ENCODE measurements at regions not wholly inside any gene's neighbourhood (a gene's known extent, or its start where the extent isn't known, plus 50 kb on each side); places are given as distances from the start of the nearest gene placed in this dataset.

DNA sequence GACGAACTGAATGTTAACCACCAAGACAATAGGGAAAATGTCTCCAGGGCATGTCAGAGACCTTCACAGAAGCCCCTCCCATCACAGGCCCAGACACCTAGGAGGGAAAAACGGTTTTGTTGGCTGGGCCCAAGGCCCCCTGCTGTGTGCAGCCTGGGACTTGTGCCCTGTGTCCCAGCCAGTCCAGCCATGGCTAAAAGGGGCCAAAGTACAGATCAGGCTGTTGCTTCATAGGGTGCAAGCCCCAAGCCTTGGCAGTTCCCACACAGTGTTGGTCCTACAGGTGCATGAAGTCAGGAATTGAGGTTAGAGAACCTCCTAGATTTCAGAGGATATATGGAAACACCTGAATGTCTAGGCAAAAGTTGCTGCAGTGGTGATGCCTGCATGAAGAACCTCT is 428.7 kb downstream of the SUCLA2 start:
- Histone ChIP-seq H3K4me1 (no peaks in the 10 kb centered on the region), H3K36me3 (ENCODE audit: insufficient read depth in 1 of 2, low read depth in 1 of 2) (no peaks in the 10 kb centered on the region), H3K9me3 (peaks cover 6% of the 10 kb centered on the region), H3K4me3 (no peak overlapping the region), H3K27ac (no peak overlapping the region), H3K27me3 (ENCODE audit: insufficient read depth in 3 of 3, low read length in 2 of 3) (no peaks in the 10 kb centered on the region)
- WGBS, 3 donors, result 39 to 42% (median 40%) methylated on average over 2 of the region's 2 CpGs
- intact Hi-C loops (cut with DNase I), result no loop called here
- DNase-seq (no peak), ATAC-seq (no peak)
- TF ChIP-seq, protein P1, sequence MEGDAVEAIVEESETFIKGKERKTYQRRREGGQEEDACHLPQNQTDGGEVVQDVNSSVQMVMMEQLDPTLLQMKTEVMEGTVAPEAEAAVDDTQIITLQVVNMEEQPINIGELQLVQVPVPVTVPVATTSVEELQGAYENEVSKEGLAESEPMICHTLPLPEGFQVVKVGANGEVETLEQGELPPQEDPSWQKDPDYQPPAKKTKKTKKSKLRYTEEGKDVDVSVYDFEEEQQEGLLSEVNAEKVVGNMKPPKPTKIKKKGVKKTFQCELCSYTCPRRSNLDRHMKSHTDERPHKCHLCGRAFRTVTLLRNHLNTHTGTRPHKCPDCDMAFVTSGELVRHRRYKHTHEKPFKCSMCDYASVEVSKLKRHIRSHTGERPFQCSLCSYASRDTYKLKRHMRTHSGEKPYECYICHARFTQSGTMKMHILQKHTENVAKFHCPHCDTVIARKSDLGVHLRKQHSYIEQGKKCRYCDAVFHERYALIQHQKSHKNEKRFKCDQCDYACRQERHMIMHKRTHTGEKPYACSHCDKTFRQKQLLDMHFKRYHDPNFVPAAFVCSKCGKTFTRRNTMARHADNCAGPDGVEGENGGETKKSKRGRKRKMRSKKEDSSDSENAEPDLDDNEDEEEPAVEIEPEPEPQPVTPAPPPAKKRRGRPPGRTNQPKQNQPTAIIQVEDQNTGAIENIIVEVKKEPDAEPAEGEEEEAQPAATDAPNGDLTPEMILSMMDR (IDR thresholded peaks at IDR 0.05), result no peak

DNA sequence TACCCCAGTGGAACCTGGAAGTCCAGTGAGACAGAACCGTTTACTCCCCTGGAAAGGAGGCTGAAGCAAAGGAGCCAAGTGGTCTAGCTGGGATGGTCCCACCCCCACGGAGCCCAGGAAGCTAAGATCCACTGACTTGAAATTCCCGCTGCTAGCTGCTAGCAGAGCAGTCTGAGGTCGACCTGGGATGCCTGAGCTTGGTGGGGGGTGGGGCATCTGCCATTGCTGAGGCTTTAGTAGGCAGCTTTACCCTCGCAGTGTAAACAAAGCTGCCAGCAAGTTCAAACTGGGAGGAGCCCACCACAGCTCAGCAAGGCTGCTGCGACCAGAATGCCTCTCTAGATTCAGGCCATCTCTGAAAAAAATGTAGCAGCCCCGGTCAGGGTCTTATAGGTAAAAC is 437.0 kb downstream of the SUCLA2 start:
- no peaks in the 10 kb centered on the region for H3K36me3 ChIP-seq (ENCODE audit: insufficient read depth in 1 of 2, low read depth in 1 of 2)
- DNase-seq (no peak), ATAC-seq (no peak)
- H3K9me3 ChIP-seq, result peaks cover 6% of the 10 kb centered on the region
- WGBS, 3 donors, result 44 to 45% (median 45%) methylated on average over 7 of the region's 7 CpGs
- no peaks in the 10 kb centered on the region for H3K27me3 ChIP-seq (ENCODE audit: insufficient read depth in 3 of 3, low read length in 2 of 3)
- no peak overlapping the region for H3K4me3 ChIP-seq
- H3K4me1 ChIP-seq, result no peaks in the 10 kb centered on the region
- H3K27ac ChIP-seq, result no peak overlapping the region
- TF ChIP-seq, protein P1 (IDR thresholded peaks at IDR 0.05), result no peak
- intact Hi-C loops (cut with DNase I), result no loop called here

DNA sequence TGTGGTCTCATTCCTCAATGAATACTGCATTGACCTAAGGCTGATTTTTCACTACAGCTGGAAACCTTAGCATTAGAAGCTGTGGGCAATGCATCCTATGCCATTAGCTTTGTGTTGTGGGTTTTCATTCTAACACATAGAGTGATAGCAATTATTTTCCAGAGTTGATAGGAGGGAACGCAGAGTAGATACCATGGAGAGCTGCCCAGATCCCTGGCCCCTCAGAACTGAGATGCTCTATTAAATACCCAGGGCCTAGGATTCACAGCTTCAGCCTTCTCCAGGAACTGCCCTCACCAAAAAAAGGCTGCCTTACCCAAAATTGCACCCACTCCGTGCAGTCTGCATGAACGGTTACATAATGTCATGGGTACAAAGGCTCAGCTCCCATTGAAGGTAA is 444.4 kb downstream of the SUCLA2 start:
- no peaks in the 10 kb centered on the region for H3K4me1 ChIP-seq
- TF ChIP-seq, protein P1 (IDR thresholded peaks at IDR 0.05), result no peak
- WGBS, 3 donors, result 82 to 91% (median 90%) methylated on average over 3 of the region's 3 CpGs
- no peaks in the 10 kb centered on the region for H3K27me3 ChIP-seq (ENCODE audit: insufficient read depth in 3 of 3, low read length in 2 of 3)
- no peaks in the 10 kb centered on the region for H3K9me3 ChIP-seq
- H3K36me3 ChIP-seq (ENCODE audit: insufficient read depth in 1 of 2, low read depth in 1 of 2), result no peaks in the 10 kb centered on the region
- DNase-seq (no peak), ATAC-seq (no peak)
- no peak overlapping the region for H3K4me3 ChIP-seq
- H3K27ac ChIP-seq, result no peak overlapping the region
- intact Hi-C loops (cut with DNase I), result no loop called here

DNA sequence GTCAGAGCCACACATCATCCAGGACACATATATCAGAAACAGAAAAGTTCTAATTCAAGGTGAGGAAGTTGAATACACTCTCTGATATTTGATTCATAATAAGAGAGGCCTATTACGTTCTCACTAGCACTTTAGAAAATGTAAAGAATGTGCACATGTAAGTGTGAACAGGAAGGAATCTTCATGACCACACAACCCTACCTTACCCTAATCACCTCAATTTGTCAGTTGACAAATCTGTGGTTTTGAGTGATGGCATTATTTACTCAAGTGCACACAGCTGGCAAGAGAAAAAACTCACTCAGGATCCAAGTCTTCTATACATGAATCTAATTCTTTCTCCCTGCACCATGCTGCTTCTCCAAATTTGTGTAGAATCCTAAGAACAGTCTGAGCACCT is 445.8 kb downstream of the SUCLA2 start:
- TF ChIP-seq, protein P1 (IDR thresholded peaks at IDR 0.05), result no peak
- no peaks in the 10 kb centered on the region for H3K4me1 ChIP-seq
- H3K27ac ChIP-seq, result no peak overlapping the region
- no peaks in the 10 kb centered on the region for H3K36me3 ChIP-seq (ENCODE audit: insufficient read depth in 1 of 2, low read depth in 1 of 2)
- ATAC-seq (no peak), DNase-seq (no peak)
- intact Hi-C loops (cut with DNase I), result no loop called here
- no peak overlapping the region for H3K4me3 ChIP-seq
- H3K9me3 ChIP-seq, result no peaks in the 10 kb centered on the region
- 20 to 41% (median 32%) methylated on average over 1 of the region's 1 CpG for WGBS, 3 donors
- no peaks in the 10 kb centered on the region for H3K27me3 ChIP-seq (ENCODE audit: insufficient read depth in 3 of 3, low read length in 2 of 3)

DNA sequence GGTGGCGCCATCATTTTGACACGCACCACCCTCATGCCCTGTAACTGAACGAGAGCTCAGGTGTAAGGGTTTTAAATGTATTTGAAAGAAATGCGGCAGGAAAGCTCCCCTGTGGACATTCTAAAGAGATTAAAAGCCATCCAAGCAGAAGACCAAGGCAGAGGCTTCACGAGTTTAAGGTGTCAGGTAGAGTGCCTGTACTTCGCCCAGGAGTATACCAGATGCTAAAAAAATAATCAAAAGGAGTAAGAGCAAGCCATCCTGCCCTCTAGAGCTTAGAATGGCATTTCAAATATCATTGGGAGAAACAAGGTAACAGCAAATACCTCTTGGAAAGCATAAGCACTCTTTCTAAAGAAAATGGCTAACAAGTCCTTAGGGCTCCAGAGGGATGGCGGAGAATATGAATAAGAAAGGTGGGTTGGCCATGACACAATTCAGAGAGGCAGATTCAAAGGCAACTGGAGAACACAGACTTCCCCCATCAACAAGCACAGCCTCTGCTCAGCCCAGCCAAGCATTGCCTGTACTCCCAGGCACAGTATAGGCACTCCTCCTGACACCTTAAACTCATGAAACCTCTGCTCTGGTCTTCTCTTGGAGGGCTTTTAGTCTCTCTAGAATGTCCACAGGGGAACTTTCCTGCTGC is 447.6 kb downstream of the SUCLA2 start:
- H3K36me3 ChIP-seq (ENCODE audit: insufficient read depth in 1 of 2, low read depth in 1 of 2), result no peaks in the 10 kb centered on the region
- H3K27ac ChIP-seq, result no peak overlapping the region
- intact Hi-C loops (cut with DNase I), result no loop called here
- H3K9me3 ChIP-seq, result no peaks in the 10 kb centered on the region
- TF ChIP-seq, protein P1 (IDR thresholded peaks at IDR 0.05), result no peak
- WGBS, 3 donors, result 71 to 72% (median 71%) methylated on average over 7 of the region's 7 CpGs
- H3K4me3 ChIP-seq, result no peak overlapping the region
- H3K27me3 ChIP-seq (ENCODE audit: insufficient read depth in 3 of 3, low read length in 2 of 3), result no peaks in the 10 kb centered on the region
- ATAC-seq (no peak), DNase-seq (no peak)
- H3K4me1 ChIP-seq, result no peaks in the 10 kb centered on the region

Data from psoas muscle (tissue), 7 donors.